ENCODE measurements at regions not wholly inside any gene's neighbourhood (a gene's known extent, or its start where the extent isn't known, plus 50 kb on each side); places are given as distances from the start of the nearest gene placed in this dataset.

DNA sequence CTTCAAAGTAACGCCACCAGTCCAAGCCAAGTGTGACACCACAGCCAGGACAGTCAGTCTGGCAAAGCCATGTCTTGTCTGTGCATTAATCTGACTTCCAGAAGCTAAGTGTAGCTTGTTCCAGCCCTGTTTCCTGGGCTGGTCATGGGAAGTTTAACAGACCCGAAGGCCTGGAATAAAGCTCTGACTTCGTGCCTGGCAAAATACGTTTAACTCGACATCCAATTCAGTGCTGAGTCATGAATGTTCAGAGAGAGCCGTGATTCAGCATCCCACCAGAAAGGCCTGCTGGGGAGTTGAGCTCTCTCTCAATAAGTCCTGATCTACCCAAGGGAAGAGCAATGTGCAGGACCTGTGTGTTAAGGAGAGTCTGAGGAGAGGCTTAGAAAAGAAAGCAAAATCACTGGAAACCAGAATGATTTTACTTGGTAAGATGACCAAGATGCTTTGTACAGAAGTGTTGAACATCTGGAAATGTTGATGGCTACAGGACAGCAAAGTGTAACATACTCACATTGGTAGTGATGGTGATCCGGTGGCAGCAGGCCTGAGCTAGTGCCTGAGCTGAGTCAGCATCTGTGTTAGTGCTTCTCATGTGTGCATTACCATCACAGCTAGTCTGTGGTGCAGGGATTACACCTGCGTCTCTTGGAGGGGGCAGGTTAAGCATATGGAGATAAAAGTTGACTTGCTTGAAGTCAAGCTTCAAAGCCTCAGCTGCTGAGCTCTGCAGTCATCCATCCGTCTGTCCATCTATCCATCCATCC is 743.7 kb upstream of the HS6ST1 start (continued):
- TF ChIP-seq, protein P1, sequence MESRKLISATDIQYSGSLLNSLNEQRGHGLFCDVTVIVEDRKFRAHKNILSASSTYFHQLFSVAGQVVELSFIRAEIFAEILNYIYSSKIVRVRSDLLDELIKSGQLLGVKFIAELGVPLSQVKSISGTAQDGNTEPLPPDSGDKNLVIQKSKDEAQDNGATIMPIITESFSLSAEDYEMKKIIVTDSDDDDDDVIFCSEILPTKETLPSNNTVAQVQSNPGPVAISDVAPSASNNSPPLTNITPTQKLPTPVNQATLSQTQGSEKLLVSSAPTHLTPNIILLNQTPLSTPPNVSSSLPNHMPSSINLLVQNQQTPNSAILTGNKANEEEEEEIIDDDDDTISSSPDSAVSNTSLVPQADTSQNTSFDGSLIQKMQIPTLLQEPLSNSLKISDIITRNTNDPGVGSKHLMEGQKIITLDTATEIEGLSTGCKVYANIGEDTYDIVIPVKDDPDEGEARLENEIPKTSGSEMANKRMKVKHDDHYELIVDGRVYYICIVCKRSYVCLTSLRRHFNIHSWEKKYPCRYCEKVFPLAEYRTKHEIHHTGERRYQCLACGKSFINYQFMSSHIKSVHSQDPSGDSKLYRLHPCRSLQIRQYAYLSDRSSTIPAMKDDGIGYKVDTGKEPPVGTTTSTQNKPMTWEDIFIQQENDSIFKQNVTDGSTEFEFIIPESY (IDR thresholded peaks at IDR 0.05): no peak
- no peak for TF ChIP-seq NR2F2 (IDR thresholded peaks at IDR 0.05)
- no peak for TF ChIP-seq JUND (IDR thresholded peaks at IDR 0.05)
- TF ChIP-seq EGR1 (IDR thresholded peaks at IDR 0.05; ENCODE audit: low read depth in 2 of 2): no peak
- TF ChIP-seq, protein P2, sequence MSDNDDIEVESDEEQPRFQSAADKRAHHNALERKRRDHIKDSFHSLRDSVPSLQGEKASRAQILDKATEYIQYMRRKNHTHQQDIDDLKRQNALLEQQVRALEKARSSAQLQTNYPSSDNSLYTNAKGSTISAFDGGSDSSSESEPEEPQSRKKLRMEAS (IDR thresholded peaks at IDR 0.05): no peak
- TF ChIP-seq RAD21 (IDR thresholded peaks at IDR 0.05): no peak
- TF ChIP-seq GABPA (IDR thresholded peaks at IDR 0.05 in 1 of 2, conservative IDR thresholded peaks at IDR 0.05 in 1 of 2): no peak

DNA sequence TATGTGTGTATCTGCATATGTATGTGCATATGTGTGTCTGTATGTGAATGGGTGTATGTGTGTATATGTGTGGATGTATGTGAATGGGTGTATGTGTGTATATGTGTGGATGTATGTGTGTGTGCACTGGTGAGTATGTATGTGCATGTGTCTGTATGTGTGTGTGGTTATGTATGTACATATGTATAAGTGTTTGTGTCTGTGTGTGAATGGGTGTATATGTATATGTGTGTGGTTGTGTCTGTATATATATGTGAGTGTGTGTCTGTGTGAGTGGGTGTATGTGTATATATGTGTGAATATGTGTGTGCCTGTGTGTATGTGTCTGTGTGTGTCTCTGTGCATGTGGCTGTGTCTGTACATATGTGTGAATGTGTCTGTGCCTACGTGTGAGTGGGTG is 748.4 kb upstream of the HS6ST1 start:
- Histone ChIP-seq H3K27ac (ENCODE audit: low read depth in 1 of 2, low read length in 2 of 2) (no peak overlapping the region), H3K36me3 (ENCODE audit: control insufficient read depth in 4 of 4, insufficient read depth in 3 of 4, low read depth in 1 of 4, low read length in 3 of 4) (no peaks in the 10 kb centered on the region), H3K27me3 (ENCODE audit: control insufficient read depth in 4 of 4, insufficient read depth in 4 of 4, low read length in 3 of 4) (no peaks in the 10 kb centered on the region), H3K4me3 (ENCODE audit: low read depth in 1 of 3, low read length in 3 of 3) (no peak overlapping the region), H3K9ac (ENCODE audit: low read depth in 1 of 2, low read length in 2 of 2) (no peak overlapping the region), H3K9me3 (ENCODE audit: control insufficient read depth in 4 of 4, low read length in 3 of 4) (no peaks in the 10 kb centered on the region), H3K4me1 (ENCODE audit: control insufficient read depth in 4 of 4, insufficient read depth in 4 of 4, low read length in 3 of 4) (peaks cover 0 to 10% (median 7%) of the 10 kb centered on the region in 4 donors)
- DNase-seq (ENCODE audit: low spot score): no peak
- TF ChIP-seq FOXA1 (IDR thresholded peaks at IDR 0.05) (no peak), RAD21 (IDR thresholded peaks at IDR 0.05) (no peak), HNF4G (IDR thresholded peaks at IDR 0.05) (no peak), RXRA (IDR thresholded peaks at IDR 0.05) (no peak), FOXA2 (IDR thresholded peaks at IDR 0.05) (no peak), YY1 (IDR thresholded peaks at IDR 0.05) (no peak), HNF4A (conservative IDR thresholded peaks at IDR 0.05) (no peak), TAF1 (conservative IDR thresholded peaks at IDR 0.05) (no peak)
- TF ChIP-seq, protein P3, sequence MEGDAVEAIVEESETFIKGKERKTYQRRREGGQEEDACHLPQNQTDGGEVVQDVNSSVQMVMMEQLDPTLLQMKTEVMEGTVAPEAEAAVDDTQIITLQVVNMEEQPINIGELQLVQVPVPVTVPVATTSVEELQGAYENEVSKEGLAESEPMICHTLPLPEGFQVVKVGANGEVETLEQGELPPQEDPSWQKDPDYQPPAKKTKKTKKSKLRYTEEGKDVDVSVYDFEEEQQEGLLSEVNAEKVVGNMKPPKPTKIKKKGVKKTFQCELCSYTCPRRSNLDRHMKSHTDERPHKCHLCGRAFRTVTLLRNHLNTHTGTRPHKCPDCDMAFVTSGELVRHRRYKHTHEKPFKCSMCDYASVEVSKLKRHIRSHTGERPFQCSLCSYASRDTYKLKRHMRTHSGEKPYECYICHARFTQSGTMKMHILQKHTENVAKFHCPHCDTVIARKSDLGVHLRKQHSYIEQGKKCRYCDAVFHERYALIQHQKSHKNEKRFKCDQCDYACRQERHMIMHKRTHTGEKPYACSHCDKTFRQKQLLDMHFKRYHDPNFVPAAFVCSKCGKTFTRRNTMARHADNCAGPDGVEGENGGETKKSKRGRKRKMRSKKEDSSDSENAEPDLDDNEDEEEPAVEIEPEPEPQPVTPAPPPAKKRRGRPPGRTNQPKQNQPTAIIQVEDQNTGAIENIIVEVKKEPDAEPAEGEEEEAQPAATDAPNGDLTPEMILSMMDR (IDR thresholded peaks at IDR 0.05; ENCODE audit: low read depth, low read length, missing input control): no peak
- 95% methylated on average over 1 of the region's 1 CpG for WGBS

DNA sequence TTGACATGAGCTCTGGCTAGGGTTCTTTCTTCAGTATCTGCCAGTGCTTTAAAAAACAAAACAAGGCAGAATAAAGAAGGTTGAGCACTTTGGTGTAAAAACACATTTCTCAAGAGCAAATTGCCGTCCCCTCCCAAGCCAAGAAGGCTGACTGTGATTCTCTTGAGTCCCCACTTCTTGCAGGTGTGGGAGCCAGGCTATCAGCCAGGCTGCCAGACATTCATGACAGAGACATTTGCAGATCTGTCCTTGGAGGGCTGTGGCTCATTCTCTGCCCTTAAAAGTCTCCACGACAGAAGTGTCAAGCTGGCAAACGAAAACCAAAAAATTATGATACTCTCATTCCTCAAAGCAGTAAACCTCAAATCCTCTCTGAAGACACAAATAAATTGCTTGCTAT is 749.3 kb upstream of the HS6ST1 start:
- Histone ChIP-seq H3K36me3 (ENCODE audit: control insufficient read depth in 4 of 4, insufficient read depth in 3 of 4, low read depth in 1 of 4, low read length in 3 of 4) (no peaks in the 10 kb centered on the region), H3K9me3 (ENCODE audit: control insufficient read depth in 4 of 4, low read length in 3 of 4) (no peaks in the 10 kb centered on the region), H3K9ac (ENCODE audit: low read depth in 1 of 2, low read length in 2 of 2) (no peak overlapping the region), H3K27ac (ENCODE audit: low read depth in 1 of 2, low read length in 2 of 2) (no peak overlapping the region), H3K27me3 (ENCODE audit: control insufficient read depth in 4 of 4, insufficient read depth in 4 of 4, low read length in 3 of 4) (no peaks in the 10 kb centered on the region), H3K4me3 (ENCODE audit: low read depth in 1 of 3, low read length in 3 of 3) (no peak overlapping the region), H3K4me1 (ENCODE audit: control insufficient read depth in 4 of 4, insufficient read depth in 4 of 4, low read length in 3 of 4) (peaks cover 0 to 10% (median 7%) of the 10 kb centered on the region in 4 donors)
- no peak for DNase-seq (ENCODE audit: low spot score)
- TF ChIP-seq HNF4A (conservative IDR thresholded peaks at IDR 0.05) (no peak), HNF4G (IDR thresholded peaks at IDR 0.05) (no peak), EGR1 (IDR thresholded peaks at IDR 0.05; ENCODE audit: low read depth in 2 of 2) (no peak), TAF1 (conservative IDR thresholded peaks at IDR 0.05) (no peak)
- 75% methylated on average over 3 of the region's 3 CpGs for WGBS

Data from liver (tissue), 8 donors.